H1 (cell line): ENCODE measurements at regions not wholly inside any gene's neighbourhood (a gene's known extent, or its start where the extent isn't known, plus 50 kb on each side); places are given as distances from the start of the nearest gene placed in this dataset.

Experiments used
- CTCF ChIA-PET: fragments of 300-600 bp; sonication (Branson Sonifier 250); formaldehyde crosslinking; loops from one replicate; lab custom pipeline; 2021; ENCODE audit not compliant: partially characterized antibody; lab: Charles Lee
- POLR2A ChIA-PET: fragments of 300-600 bp; sonication (Branson Sonifier 250); formaldehyde crosslinking; loops from one replicate; lab custom pipeline; 2021; ENCODE audit warnings: inconsistent platforms; ENCODE audit not compliant: partially characterized antibody; lab: Charles Lee
- DNase-seq, 2 experiments: peaks; one replicate each; pipeline versions ENCODE4 v3.0.0 to v3.0.0-alpha.2; 2010 to 2022; ENCODE audit warnings: low spot score in 2 of 2, low read depth in 1 of 2, mixed read lengths in 1 of 2
- FAIRE-seq: peaks from 2 replicates; lab custom pipeline; 2011; peaks lifted over from hg19 to GRCh38; lab: Jason Lieb, UNC
- H2AFZ ChIP-seq: 2 replicates; pipeline ENCODE4 v1.8.1; 2012; ENCODE audit warnings: low read length, inconsistent platforms
- H2AK5ac ChIP-seq: 2 replicates; pipeline ENCODE4 v1.6.1; 2013; ENCODE audit warnings: low read depth, low read length
- H2BK120ac ChIP-seq: replicated peaks from 2 replicates; pipeline ENCODE3; 2013; ENCODE audit warnings: low read depth, low read length, inconsistent platforms
- H2BK12ac ChIP-seq: 2 replicates; pipeline ENCODE4 v1.6.1; 2013; ENCODE audit warnings: low read depth, low read length
- H2BK15ac ChIP-seq: 2 replicates; pipeline ENCODE4 v1.6.1; 2013; ENCODE audit warnings: low read length
- H2BK20ac ChIP-seq: 2 replicates; pipeline ENCODE4 v1.6.1; 2013; ENCODE audit warnings: low read length
- H2BK5ac ChIP-seq: 2 replicates; pipeline ENCODE4 v1.6.1; 2013; ENCODE audit warnings: low read depth, low read length
- H3K14ac ChIP-seq: 2 replicates; pipeline ENCODE4 v1.6.1; 2013; ENCODE audit warnings: inconsistent platforms; ENCODE audit not compliant: insufficient read length
- H3K18ac ChIP-seq: 2 replicates; pipeline ENCODE4 v1.6.1; 2013; ENCODE audit warnings: low read length; ENCODE audit errors: extremely low read depth
- H3K23ac ChIP-seq: 2 replicates; pipeline ENCODE4 v1.6.1; 2013; ENCODE audit warnings: inconsistent platforms; ENCODE audit not compliant: insufficient read length
- H3K23me2 ChIP-seq: 2 replicates; pipeline ENCODE4 v1.6.1; 2013; ENCODE audit warnings: low read depth, low read length
- H3K27ac ChIP-seq: 2 replicates; pipeline ENCODE4 v1.6.1; 2011; ENCODE audit warnings: low read depth, low read length, inconsistent platforms
- H3K27me3 ChIP-seq, 4 experiments: replicated peaks in 1 of 4; 1 replicate in 1 of 4; 2 replicates in 3 of 4; pipeline versions ENCODE4 v1.6.1 to v1.8.1; 2011 to 2013; ENCODE audit warnings: low read length in 3 of 4, mild to moderate bottlenecking in 3 of 4, inconsistent platforms in 2 of 4, mixed read lengths in 2 of 4, moderate library complexity in 1 of 4; ENCODE audit not compliant: control insufficient read depth in 3 of 4, insufficient read depth in 3 of 4; ENCODE audit errors: extremely low read depth in 1 of 4
- H3K36me3 ChIP-seq, 4 experiments: 2 replicates each; pipeline versions ENCODE4 v1.6.1 to v1.8.1; 2011 to 2013; ENCODE audit warnings: mild to moderate bottlenecking in 4 of 4, low read length in 3 of 4, moderate library complexity in 2 of 4, control low read depth in 1 of 4, inconsistent platforms in 1 of 4; ENCODE audit not compliant: insufficient read depth in 4 of 4, control insufficient read depth in 2 of 4
- H3K4ac ChIP-seq: replicated peaks from 2 replicates; pipeline ENCODE3; 2013; ENCODE audit warnings: low read length, low read depth, mixed read lengths, inconsistent platforms; ENCODE audit not compliant: insufficient read length
- H3K4me1 ChIP-seq, 4 experiments: replicated peaks in 1 of 4; 1 replicate in 1 of 4; 2 replicates in 3 of 4; pipeline versions ENCODE4 v1.6.1 to v1.8.1; 2011 to 2013; ENCODE audit warnings: low read length in 3 of 4, inconsistent platforms in 2 of 4, mixed read lengths in 1 of 4; ENCODE audit not compliant: insufficient read depth in 4 of 4, control insufficient read depth in 3 of 4
- H3K4me2 ChIP-seq, 2 experiments: 2 replicates each; pipeline versions ENCODE4 v1.6.1 to v1.8.1; 2011 to 2013; ENCODE audit warnings: low read depth in 2 of 2, low read length in 2 of 2, control low read depth in 1 of 2, inconsistent platforms in 1 of 2, mild to moderate bottlenecking in 1 of 2; ENCODE audit not compliant: insufficient read depth in 1 of 2
- H3K4me3 ChIP-seq, 4 experiments: fragments of 200-600, 300-600 bp in 1 of 4; sonication (generic), shearing (Covaris generic), sonication (Bioruptor Twin) in 1 of 4; 2 replicates each; pipeline versions ENCODE4 v1.5.1 to v1.8.1; 2011 to 2016; ENCODE audit warnings: low read length in 4 of 4, low read depth in 3 of 4, control low read depth in 2 of 4, inconsistent platforms in 2 of 4, mild to moderate bottlenecking in 2 of 4, mixed read lengths in 1 of 4, moderate library complexity in 1 of 4; ENCODE audit not compliant: insufficient read depth in 2 of 4; ENCODE audit errors: extremely low read depth in 1 of 4
- H3K56ac ChIP-seq: replicated peaks from 2 replicates; pipeline ENCODE3; 2013; ENCODE audit warnings: low read depth, mild to moderate bottlenecking, mixed read lengths, low read length, inconsistent platforms; ENCODE audit not compliant: insufficient read length
- H3K79me1 ChIP-seq: 2 replicates; pipeline ENCODE4 v1.6.1; 2013; ENCODE audit warnings: low read depth, low read length, control low read depth
- H3K79me2 ChIP-seq, 2 experiments: 2 replicates each; pipeline versions ENCODE4 v1.6.1 to v1.8.1; 2012 to 2013; ENCODE audit warnings: low read length in 2 of 2, mild to moderate bottlenecking in 2 of 2, inconsistent platforms in 1 of 2; ENCODE audit not compliant: insufficient read depth in 2 of 2, control insufficient read depth in 1 of 2
- H3K9ac ChIP-seq, 4 experiments: replicated peaks in 1 of 4; 1 replicate in 1 of 4; 2 replicates in 3 of 4; pipeline versions ENCODE4 v1.6.1 to v1.8.1; 2011 to 2013; ENCODE audit warnings: low read depth in 3 of 4, low read length in 3 of 4, control low read depth in 2 of 4, mild to moderate bottlenecking in 2 of 4, moderate library complexity in 2 of 4, inconsistent platforms in 1 of 4; ENCODE audit errors: extremely low read depth in 1 of 4
- H3K9me3 ChIP-seq, 2 experiments: 2 replicates each; pipeline versions ENCODE4 v1.6.1 to v1.8.1; 2012 to 2013; ENCODE audit warnings: mild to moderate bottlenecking in 2 of 2, moderate library complexity in 2 of 2, control low read depth in 1 of 2, inconsistent platforms in 1 of 2, low read depth in 1 of 2, low read length in 1 of 2, mixed read lengths in 1 of 2; ENCODE audit not compliant: insufficient read depth in 2 of 2
- H4K20me1 ChIP-seq, 2 experiments: replicated peaks in 1 of 2; 2 replicates each; pipeline versions ENCODE3 to v1.8.1; 2011 to 2013; ENCODE audit warnings: inconsistent platforms in 2 of 2, low read length in 2 of 2, mild to moderate bottlenecking in 1 of 2; ENCODE audit not compliant: insufficient read depth in 2 of 2, control insufficient read depth in 1 of 2
- H4K5ac ChIP-seq: 2 replicates; pipeline ENCODE4 v1.6.1; 2013; ENCODE audit warnings: low read length, low read depth, mixed read lengths, inconsistent platforms; ENCODE audit not compliant: insufficient read length
- H4K8ac ChIP-seq: 2 replicates; pipeline ENCODE4 v1.8.0; 2013; ENCODE audit warnings: mild to moderate bottlenecking, moderate library complexity, low read length, inconsistent platforms; ENCODE audit not compliant: insufficient read depth; ENCODE audit errors: extremely low read depth
- H4K91ac ChIP-seq: replicated peaks from 2 replicates; pipeline ENCODE3; 2013; ENCODE audit warnings: low read length, mixed read lengths, inconsistent platforms; ENCODE audit not compliant: insufficient read length
- MAFK ChIP-seq: IDR thresholded peaks from 2 replicates; pipeline ENCODE4 v1.6.1; 2012; ENCODE audit warnings: low read depth, mild to moderate bottlenecking, improper control_type of control experiment, low read length
- SP2 ChIP-seq: IDR thresholded peaks from 2 replicates; pipeline ENCODE4 v1.6.1; 2012; ENCODE audit warnings: mild to moderate bottlenecking, low read length, inconsistent platforms
- WGBS, 2 experiments: shearing (Covaris generic) in 1 of 2; methylation state at CpG; one replicate each; pipeline versions ENCODE4 v1.1.6 to v1.1.7; 2013 to 2015; ENCODE audit warnings: low lambda C conversion rate in 2 of 2, mixed read lengths in 2 of 2, inconsistent platforms in 1 of 2, low coverage in 1 of 2, missing lambda C conversion rate in 1 of 2; ENCODE audit not compliant: insufficient replicate concordance in 2 of 2, insufficient coverage in 1 of 2, insufficient read length in 1 of 2; ENCODE audit errors: extremely low coverage in 1 of 2, missing lambda C conversion rate in 1 of 2; 5-methylcytosine and 5-hydroxymethylcytosine counted together

GRCh38 chr11:57917632-57918031 is 106.0 kb upstream of the OR9Q1 start:
- no peaks in the 10 kb centered on the region for H3K27me3 ChIP-seq
- no peaks in the 10 kb centered on the region for H4K20me1 ChIP-seq
- no peak overlapping the region for H3K27ac ChIP-seq
- ChIA-PET POLR2A (interaction anchor here (0.8 kb wide), 1 partner anchor 50 kb away, joined by 3 read pairs; no protein-coding TSS in a partner anchor), CTCF (interaction anchor here (0.7 to 2.1 kb wide), 4 partner anchors 9 to 607 kb away, joined by 3 to 6 read pairs (median 4); partner anchors contain the start of gene BTBD18)
- no peaks in the 10 kb centered on the region for H3K23me2 ChIP-seq
- no peaks in the 10 kb centered on the region for H3K79me2 ChIP-seq
- WGBS, 2 experiments = 79% methylated on average over 5 of the region's 5 CpGs; no CpG with 5 or more reads in 1 of the 2 experiments
- H2BK12ac ChIP-seq = peak overlapping the region; percentile 41; the same call in 1 of the 2 replicates
- H2BK20ac ChIP-seq = no peak overlapping the region
- no peak overlapping the region for H4K91ac ChIP-seq
- H4K8ac ChIP-seq = no peak overlapping the region; the same call in 1 of the 2 replicates
- H3K18ac ChIP-seq = no peak overlapping the region
- H3K56ac ChIP-seq = no peak overlapping the region
- no peak for DNase-seq
- no peak overlapping the region for H3K4ac ChIP-seq
- H3K79me1 ChIP-seq = no peaks in the 10 kb centered on the region
- H3K14ac ChIP-seq = no peak overlapping the region
- FAIRE-seq = no peak
- no peak overlapping the region for H3K4me3 ChIP-seq
- no peak overlapping the region for H2BK120ac ChIP-seq
- no peak overlapping the region for H3K23ac ChIP-seq
- no peaks in the 10 kb centered on the region for H3K36me3 ChIP-seq
- no peak overlapping the region for H2BK5ac ChIP-seq
- H3K9me3 ChIP-seq = no peaks in the 10 kb centered on the region
- H3K4me1 ChIP-seq = no peaks in the 10 kb centered on the region
- H4K5ac ChIP-seq = no peak overlapping the region
- H2BK15ac ChIP-seq = no peak overlapping the region
- no peak for TF ChIP-seq SP2
- TF ChIP-seq MAFK = no peak
- TF ChIP-seq, all 59 proteins: peak for 0
- H2AK5ac ChIP-seq = 0 out of 2 replicates have a peak overlapping the region, but pooled peaks have one; percentile 84
- H2AFZ ChIP-seq = no peak overlapping the region
- no peak overlapping the region for H3K9ac ChIP-seq
- H3K4me2 ChIP-seq = no peak overlapping the region
